ENCODE measurements at regions not wholly inside any gene's neighbourhood (a gene's known extent, or its start where the extent isn't known, plus 50 kb on each side); places are given as distances from the start of the nearest gene placed in this dataset.

DNA sequence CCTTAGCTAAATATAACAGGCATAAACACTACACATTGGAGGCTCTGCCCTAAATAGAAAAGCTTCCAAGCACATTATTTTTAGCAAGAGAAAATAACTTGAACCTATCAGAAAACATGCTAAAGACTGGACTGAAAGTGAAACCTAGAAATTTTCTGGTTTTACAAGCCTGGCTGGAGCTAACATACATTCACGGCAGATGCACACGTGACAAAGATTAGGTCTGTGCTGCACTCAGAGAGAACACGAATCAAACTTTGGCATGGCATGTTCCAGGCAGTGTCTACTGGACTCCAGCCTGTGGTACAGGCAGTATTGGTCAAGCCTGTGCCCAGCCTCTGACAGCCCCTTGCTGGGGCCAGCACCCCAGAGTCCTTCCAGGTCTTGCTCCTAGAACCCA is 94.1 kb upstream of the PCBD1 start:
- Histone ChIP-seq H3K27ac (peak overlapping the region in 1 of 4 donors; percentile 5), H3K4me1 (peaks cover 0 to 15% (median 10%) of the 10 kb centered on the region in 3 donors), H3K36me3 (no peaks in the 10 kb centered on the region), H3K9me3 (no peaks in the 10 kb centered on the region), H3K4me3 (no peak overlapping the region), H3K27me3 (peaks cover 0 to 18% (median 0%) of the 10 kb centered on the region in 4 donors)
- no peak for DNase-seq
- 40 to 52% methylated on average over 3 of the region's 3 CpGs for WGBS, 2 donors
- intact Hi-C loops (cut with DNase I): no loop called here
- TF ChIP-seq, protein P1, sequence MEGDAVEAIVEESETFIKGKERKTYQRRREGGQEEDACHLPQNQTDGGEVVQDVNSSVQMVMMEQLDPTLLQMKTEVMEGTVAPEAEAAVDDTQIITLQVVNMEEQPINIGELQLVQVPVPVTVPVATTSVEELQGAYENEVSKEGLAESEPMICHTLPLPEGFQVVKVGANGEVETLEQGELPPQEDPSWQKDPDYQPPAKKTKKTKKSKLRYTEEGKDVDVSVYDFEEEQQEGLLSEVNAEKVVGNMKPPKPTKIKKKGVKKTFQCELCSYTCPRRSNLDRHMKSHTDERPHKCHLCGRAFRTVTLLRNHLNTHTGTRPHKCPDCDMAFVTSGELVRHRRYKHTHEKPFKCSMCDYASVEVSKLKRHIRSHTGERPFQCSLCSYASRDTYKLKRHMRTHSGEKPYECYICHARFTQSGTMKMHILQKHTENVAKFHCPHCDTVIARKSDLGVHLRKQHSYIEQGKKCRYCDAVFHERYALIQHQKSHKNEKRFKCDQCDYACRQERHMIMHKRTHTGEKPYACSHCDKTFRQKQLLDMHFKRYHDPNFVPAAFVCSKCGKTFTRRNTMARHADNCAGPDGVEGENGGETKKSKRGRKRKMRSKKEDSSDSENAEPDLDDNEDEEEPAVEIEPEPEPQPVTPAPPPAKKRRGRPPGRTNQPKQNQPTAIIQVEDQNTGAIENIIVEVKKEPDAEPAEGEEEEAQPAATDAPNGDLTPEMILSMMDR (IDR thresholded peaks at IDR 0.05): no peak
- no peak for TF ChIP-seq POLR2A (IDR thresholded peaks at IDR 0.05)

DNA sequence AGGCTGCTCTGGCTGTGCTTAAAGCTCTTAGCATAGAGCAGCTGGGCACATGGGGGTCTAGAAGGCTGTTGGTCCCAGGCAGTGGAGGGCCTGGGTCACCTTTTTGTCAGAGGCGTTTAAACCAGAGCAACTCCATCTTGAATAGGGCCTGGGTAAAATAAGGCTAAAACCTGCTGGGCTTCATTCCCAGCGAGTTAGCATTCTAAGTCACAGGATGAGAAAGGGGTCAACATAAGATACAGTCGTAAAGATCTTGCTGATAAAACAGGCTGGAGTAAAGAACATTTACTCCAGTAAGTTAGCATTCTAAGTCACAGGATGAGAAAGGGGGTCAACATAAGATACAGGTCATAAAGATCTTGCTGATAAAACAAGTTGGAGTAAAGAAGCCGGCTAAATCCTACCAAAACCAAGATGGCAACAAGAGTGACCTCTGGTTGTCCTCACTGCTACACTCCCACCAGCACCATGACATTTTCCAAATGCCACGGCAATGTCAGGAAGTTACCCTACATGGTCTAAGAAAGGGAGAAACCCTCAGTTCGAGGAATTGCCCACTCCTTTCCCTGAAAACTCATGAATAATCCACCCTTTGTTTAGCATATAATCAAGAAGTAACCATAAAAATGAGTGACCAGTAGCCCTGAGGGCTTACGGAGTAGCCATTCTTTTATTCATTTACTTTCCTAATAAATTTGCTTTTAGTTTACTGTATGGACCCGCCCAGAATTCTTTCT is 96.8 kb upstream of the PCBD1 start:
- 71 to 73% methylated on average over 8 of the region's 8 CpGs for WGBS, 2 donors
- no peaks in the 10 kb centered on the region for H3K27me3 ChIP-seq
- H3K4me1 ChIP-seq: peaks cover 0 to 15% (median 10%) of the 10 kb centered on the region in 3 donors
- intact Hi-C loops (cut with DNase I): no loop called here
- H3K9me3 ChIP-seq: no peaks in the 10 kb centered on the region
- no peak for TF ChIP-seq POLR2A (IDR thresholded peaks at IDR 0.05)
- TF ChIP-seq, protein P1 (IDR thresholded peaks at IDR 0.05): no peak
- H3K27ac ChIP-seq: no peak overlapping the region
- no peaks in the 10 kb centered on the region for H3K36me3 ChIP-seq
- no peak for DNase-seq
- H3K4me3 ChIP-seq: no peak overlapping the region

DNA sequence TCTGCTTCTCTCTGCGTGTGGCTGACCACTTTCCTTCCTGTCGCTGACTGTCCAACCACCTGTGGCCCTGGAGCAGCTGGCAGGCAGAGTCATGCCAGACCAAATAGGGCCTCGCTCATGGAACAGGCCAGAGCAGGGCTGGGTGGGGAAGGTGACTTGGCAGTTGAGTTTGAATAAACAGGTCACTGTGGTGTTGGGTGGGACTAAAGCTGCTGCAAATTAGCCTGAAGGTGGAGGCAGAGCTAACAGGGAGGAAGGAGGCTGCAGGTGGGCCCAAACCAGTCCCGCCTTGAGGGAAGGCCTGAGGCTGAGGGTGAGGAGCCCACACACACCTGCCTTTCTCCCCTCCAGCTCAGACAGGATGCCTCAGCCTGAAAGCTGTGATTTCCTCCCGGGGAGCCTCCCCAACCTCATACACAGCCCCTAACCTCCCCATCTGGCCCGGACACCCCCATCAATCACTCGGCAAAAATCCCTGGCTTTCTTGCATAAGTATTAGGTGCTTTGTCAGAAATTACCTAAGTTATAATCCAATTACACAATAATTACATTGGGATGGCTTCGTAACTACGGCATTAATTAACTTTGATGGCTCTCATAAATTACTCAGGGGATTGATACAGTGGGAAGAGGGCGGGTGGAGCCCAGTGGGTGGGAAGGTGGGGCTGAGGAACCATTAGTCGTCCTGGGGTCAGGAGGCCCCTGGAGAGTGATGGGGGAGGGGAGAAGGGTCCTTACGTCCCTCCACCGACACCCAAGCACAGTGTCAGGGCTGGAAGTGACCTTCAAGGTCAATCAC is 97.7 kb upstream of the PCBD1 start:
- 22 to 35% methylated on average over 12 of the region's 13 CpGs for WGBS, 2 donors
- intact Hi-C loops (cut with DNase I): no loop called here
- Histone ChIP-seq H3K4me1 (peaks cover 0 to 15% (median 10%) of the 10 kb centered on the region in 3 donors), H3K27me3 (no peaks in the 10 kb centered on the region), H3K36me3 (no peaks in the 10 kb centered on the region), H3K27ac (no peak overlapping the region), H3K9me3 (no peaks in the 10 kb centered on the region), H3K4me3 (no peak overlapping the region)
- TF ChIP-seq, protein P1 (IDR thresholded peaks at IDR 0.05): no peak
- TF ChIP-seq POLR2A (IDR thresholded peaks at IDR 0.05): no peak
- no peak for DNase-seq

- Histone ChIP-seq H3K9me3 (no peaks in the 10 kb centered on the region), H3K4me1 (peaks cover 0 to 15% (median 10%) of the 10 kb centered on the region in 3 donors), H3K36me3 (no peaks in the 10 kb centered on the region), H3K27me3 (no peaks in the 10 kb centered on the region), H3K27ac (no peak overlapping the region), H3K4me3 (no peak overlapping the region)
- intact Hi-C loops (cut with DNase I): no loop called here
- WGBS, 2 donors: 83 to 93% methylated on average over 7 of the region's 7 CpGs
- no peak for DNase-seq
- TF ChIP-seq, protein P1 (IDR thresholded peaks at IDR 0.05): no peak
- no peak for TF ChIP-seq POLR2A (IDR thresholded peaks at IDR 0.05)
These were observed 98.2 kb upstream of the PCBD1 start for GRCh38 chr10:70986623-70986950.
